GM19397 (cell line): ENCODE measurements at regions not wholly inside any gene's neighbourhood (a gene's known extent, or its start where the extent isn't known, plus 50 kb on each side); places are given as distances from the start of the nearest gene placed in this dataset.
"Not testable (repeated sequence)": the region's sequence is repeated elsewhere in the genome, so short reads cannot be mapped to it uniquely, and the experiment has no call there.

Experiments used
- ATAC-seq: cut with Tn5 transposase; IDR thresholded peaks from one replicate; pipeline ENCODE4 v1.9.1; 2021; ENCODE audit warnings: mild to moderate bottlenecking, moderate library complexity; ENCODE audit not compliant: unreplicated experiment

DNA sequence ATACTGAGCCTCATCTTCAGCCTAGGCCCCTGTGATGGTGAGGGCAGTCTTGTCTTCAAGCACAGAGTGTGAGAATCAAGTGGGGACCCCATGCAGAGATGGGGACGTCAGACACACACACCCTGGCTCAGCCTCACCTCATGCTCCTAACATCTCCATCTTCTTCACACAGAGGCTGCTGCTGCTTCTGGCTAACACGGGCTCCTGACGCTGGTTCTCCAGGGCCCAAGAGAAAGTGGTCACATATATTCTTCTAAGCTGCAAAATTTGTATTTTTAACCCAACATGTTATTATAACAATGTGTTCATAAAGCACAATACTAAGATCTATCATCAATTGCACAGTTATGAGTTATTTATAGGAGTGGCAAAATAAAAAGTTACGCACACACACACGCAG lies 101.2 kb downstream of the VPREB1 start:
- ATAC-seq, result no peak

GRCh38 chr22:22346401-22347107 lies 102.0 kb downstream of the VPREB1 start:
- ATAC-seq, result no peak

DNA sequence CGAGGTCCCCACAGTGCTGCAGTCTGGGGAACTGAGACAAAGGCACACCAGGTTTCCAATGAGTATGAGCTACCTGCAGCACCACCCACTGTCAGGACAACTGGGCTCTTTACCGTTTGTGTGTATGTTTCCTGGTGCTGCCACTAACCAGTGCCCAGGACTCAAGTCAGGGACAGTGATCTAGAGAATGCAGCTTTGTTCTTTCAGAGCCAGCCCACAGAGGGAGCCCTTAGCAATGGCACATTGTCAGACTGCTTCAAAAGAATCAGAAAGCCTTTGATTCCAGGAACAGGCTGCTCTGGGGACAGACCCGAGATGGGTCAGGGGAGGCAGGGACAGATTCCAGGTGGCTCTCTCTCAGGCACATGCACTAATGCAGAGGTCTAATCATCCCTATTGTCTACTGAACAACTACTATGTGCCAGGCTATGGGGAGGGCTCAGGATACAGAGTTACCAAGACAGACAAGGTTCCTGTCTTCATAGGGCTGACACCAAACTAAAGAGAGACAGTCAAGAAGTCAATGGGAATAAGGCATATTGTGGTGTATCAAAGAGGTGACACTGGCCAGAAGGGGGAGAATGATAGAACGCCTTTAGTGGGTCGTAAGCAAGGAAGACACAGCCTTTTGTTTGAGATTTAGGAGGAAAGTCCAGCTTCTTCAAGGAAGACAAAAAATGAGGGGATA lies 103.7 kb downstream of the VPREB1 start:
- no peak for ATAC-seq

DNA sequence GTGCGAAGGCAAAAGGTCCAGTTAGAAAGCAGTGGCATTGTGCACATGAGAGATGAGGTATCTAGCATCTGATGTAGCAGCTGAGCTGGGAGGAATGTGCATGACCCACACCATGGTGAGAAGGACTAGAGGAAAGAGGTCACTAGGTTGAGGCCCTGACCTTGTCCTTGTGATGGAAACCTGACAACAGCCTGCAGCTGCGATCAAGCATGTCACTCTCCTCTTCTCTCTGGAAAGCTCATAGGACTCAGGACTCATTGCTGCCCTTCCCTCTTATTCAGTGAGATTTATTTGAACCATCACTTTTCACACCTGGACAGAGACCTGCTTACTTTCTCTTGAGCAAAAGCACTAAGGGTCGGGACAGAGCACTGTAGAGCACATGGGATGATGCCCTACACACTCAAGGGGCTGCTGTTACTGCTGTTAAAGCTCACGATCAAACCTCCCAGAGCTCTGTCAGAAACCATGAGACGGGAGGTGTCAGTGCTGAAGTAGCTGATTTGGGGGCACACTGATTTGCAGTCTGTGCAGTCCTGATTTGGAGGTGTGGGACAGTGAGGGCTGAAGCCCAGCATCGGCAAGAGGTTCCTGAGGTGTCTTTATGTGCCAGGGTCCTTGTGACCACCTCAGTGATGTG lies 104.3 kb downstream of the VPREB1 start:
- ATAC-seq, result no peak

DNA sequence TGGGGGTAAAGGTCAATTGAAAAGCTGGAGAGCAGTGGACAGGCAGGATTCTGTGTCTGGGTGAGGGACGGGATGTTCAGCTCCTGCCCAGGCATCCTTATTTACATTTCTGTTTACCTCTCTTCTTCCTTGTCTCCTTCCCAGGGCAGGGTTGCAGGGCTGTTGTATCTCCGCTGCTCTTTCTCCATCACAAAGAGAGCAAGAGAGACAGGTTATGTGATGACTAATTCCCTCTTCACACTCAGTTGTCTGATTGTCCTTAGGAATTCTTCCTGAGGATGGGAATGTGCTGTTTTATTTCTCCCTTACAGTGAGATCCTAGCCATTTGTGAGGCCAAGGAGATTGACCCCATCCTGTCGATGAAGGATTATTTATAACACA lies 104.9 kb downstream of the VPREB1 start:
- ATAC-seq, result no peak

GRCh38 chr22:22351366-22351765 lies 106.8 kb downstream of the VPREB1 start:
- no peak for ATAC-seq

DNA sequence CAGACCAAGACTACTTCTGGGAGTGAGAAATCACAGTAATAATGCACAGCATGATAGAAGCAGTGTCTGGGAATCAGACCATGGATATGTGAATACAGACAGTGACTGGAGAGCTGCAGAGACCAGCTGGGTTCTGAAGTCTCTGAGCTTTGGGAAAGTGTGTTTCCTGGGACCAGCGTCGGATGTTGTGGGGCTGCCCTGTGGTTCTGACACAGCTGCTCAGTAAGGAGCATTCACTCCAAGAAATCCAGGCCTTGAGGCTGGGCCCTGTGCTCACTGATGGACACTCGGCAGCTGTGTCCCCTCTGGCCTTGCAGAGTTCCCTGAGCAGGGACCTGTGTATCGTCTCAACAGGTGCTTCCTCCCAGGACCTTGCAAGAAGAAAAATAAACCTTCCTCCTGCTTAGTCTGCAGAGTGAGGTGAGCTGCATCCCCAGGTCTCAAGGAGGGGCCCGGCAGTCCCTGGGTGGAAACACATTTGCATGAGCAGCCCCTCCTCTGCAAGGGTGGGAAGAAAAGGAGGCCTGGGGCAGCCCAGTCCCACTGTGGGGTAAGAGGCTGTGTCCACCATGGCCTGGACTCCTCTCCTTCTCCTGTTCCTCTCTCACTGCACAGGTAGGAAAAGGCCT lies 107.9 kb downstream of the VPREB1 start:
- no peak for ATAC-seq

DNA sequence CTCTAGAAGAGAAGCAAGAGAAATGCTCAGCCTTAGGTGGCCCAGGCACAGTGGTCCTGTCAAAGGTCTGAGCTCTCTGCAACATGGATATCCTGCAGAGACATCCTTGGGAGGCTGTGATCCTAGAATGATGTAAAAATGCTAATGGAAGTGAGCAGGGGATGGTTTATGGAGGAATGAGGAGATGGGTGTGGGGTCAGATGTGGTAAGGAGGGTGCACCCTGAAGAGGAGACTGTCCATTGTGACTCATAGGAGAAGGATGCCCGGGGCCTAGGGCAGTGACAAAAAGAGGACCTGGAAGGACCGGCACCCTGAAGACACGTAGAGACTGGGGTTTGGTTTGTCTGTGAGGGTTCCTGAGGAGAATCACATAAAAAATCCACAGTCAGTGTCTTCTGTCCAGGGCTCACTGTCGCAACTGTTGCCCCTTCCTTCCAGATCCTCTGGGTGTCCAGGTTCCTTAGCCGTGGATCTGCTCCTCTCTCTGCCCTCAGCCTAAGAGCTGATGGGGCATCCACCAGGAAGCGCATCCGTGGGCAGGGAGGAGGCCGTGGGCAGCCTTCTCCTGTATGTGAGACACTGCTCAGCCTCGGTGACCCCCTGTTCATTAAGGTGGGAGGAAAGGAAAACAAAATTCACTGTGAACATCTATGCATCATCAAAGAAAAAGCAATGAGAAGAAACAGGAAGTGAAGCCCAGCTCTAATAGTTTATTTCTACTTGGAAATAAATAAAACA lies 110.7 kb downstream of the VPREB1 start:
- ATAC-seq, result no peak

GRCh38 chr22:22357024-22357883 lies 112.7 kb downstream of the VPREB1 start:
- ATAC-seq, result peak; percentile 86

- ATAC-seq, result no peak
Measured at GRCh38 chr22:22358152-22358551, 113.6 kb downstream of the VPREB1 start.

DNA sequence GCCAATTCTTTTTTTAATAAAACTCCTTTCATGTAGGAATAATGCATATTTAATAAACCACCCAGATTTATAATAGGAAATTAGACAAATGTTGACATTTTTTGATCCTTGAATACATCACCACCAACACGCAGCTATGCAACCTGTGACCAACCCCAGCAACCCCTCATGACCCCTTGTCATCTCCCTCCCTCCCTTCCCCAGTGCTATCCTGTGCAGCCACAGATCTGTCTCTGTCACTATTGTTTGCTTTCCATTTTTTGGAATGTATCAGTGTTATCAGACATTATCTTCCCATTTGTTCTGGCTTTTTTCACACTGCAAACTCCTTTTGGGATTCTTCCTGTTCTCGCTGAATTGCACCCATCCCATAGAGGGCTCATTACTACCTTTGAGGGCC lies 114.1 kb downstream of the VPREB1 start:
- no peak for ATAC-seq

GRCh38 chr22:22359465-22359864 lies 114.9 kb downstream of the VPREB1 start:
- ATAC-seq, result no peak

- ATAC-seq, result no peak
Measured at GRCh38 chr22:22360014-22360413, 115.4 kb downstream of the VPREB1 start.

GRCh38 chr22:22362311-22362710 lies 117.7 kb downstream of the VPREB1 start:
- ATAC-seq, result no peak

- ATAC-seq, result no peak
Measured at GRCh38 chr22:22362936-22363335, 118.3 kb downstream of the VPREB1 start.

DNA sequence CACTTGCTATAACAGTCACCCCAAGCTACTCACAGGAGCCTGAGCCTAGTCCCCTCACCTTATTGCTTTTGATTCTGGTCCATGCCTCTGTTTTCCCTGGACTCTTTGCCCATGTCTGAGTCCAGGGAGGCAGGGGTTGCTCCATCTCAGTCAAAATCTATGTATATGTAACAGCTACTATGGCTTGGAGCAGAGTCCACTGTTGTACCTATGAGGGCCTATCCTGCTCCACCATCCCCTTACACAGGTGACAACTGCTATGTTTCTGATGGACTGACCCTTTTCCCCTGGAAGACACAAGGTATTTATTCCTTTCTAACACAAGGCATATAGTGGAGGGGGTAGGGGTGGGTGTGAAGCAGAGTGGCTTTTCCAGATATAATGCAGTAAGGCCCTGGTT lies 119.6 kb downstream of the VPREB1 start:
- ATAC-seq, result no peak

- ATAC-seq, result no peak
Measured at GRCh38 chr22:22366537-22366936, 122.0 kb downstream of the VPREB1 start.

DNA sequence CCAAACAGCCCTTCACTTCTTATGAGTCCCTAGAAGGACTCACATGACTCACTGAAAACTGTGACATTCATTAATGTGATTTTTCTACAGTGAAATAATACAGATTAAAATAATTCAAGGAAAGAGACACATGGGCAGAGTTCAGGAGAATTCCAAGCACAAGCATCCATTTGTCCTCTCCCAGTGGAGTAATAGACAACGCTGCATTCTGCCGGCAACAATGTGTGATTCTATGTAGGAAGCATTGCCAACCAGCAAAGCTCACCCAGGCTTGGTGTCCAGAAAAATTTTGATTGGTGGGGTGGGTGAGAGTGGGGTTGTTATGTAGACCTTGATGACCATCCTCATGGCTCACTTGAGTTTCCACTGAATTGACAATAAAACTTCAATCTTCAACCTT lies 123.9 kb downstream of the VPREB1 start:
- ATAC-seq, result no peak

GRCh38 chr22:22369219-22369963 lies 124.8 kb downstream of the VPREB1 start:
- ATAC-seq, result not testable (repeated sequence)

GRCh38 chr22:22369964-22370270 lies 125.3 kb downstream of the VPREB1 start:
- no peak for ATAC-seq
